H1 (cell line): ENCODE measurements at regions not wholly inside any gene's neighbourhood (a gene's known extent, or its start where the extent isn't known, plus 50 kb on each side); places are given as distances from the start of the nearest gene placed in this dataset.

Experiments
- CTCF ChIA-PET: fragments of 300-600 bp; sonication (Branson Sonifier 250); formaldehyde crosslinking; loops from one replicate; lab custom pipeline; 2021; ENCODE audit not compliant: partially characterized antibody; lab: Charles Lee
- POLR2A ChIA-PET: fragments of 300-600 bp; sonication (Branson Sonifier 250); formaldehyde crosslinking; loops from one replicate; lab custom pipeline; 2021; ENCODE audit warnings: inconsistent platforms; ENCODE audit not compliant: partially characterized antibody; lab: Charles Lee
- DNase-seq, 2 experiments: peaks; one replicate each; pipeline versions ENCODE4 v3.0.0 to v3.0.0-alpha.2; 2010 to 2022; ENCODE audit warnings: low spot score in 2 of 2, low read depth in 1 of 2, mixed read lengths in 1 of 2
- FAIRE-seq: peaks from 2 replicates; lab custom pipeline; 2011; peaks lifted over from hg19 to GRCh38; lab: Jason Lieb, UNC
- H2AFZ ChIP-seq: 2 replicates; pipeline ENCODE4 v1.8.1; 2012; ENCODE audit warnings: low read length, inconsistent platforms
- H2AK5ac ChIP-seq: 2 replicates; pipeline ENCODE4 v1.6.1; 2013; ENCODE audit warnings: low read depth, low read length
- H2BK120ac ChIP-seq: replicated peaks from 2 replicates; pipeline ENCODE3; 2013; ENCODE audit warnings: low read depth, low read length, inconsistent platforms
- H2BK12ac ChIP-seq: 2 replicates; pipeline ENCODE4 v1.6.1; 2013; ENCODE audit warnings: low read depth, low read length
- H2BK15ac ChIP-seq: 2 replicates; pipeline ENCODE4 v1.6.1; 2013; ENCODE audit warnings: low read length
- H2BK20ac ChIP-seq: 2 replicates; pipeline ENCODE4 v1.6.1; 2013; ENCODE audit warnings: low read length
- H2BK5ac ChIP-seq: 2 replicates; pipeline ENCODE4 v1.6.1; 2013; ENCODE audit warnings: low read depth, low read length
- H3K14ac ChIP-seq: 2 replicates; pipeline ENCODE4 v1.6.1; 2013; ENCODE audit warnings: inconsistent platforms; ENCODE audit not compliant: insufficient read length
- H3K18ac ChIP-seq: 2 replicates; pipeline ENCODE4 v1.6.1; 2013; ENCODE audit warnings: low read length; ENCODE audit errors: extremely low read depth
- H3K23ac ChIP-seq: 2 replicates; pipeline ENCODE4 v1.6.1; 2013; ENCODE audit warnings: inconsistent platforms; ENCODE audit not compliant: insufficient read length
- H3K23me2 ChIP-seq: 2 replicates; pipeline ENCODE4 v1.6.1; 2013; ENCODE audit warnings: low read depth, low read length
- H3K27ac ChIP-seq: 2 replicates; pipeline ENCODE4 v1.6.1; 2011; ENCODE audit warnings: low read depth, low read length, inconsistent platforms
- H3K27me3 ChIP-seq, 4 experiments: replicated peaks in 1 of 4; 1 replicate in 1 of 4; 2 replicates in 3 of 4; pipeline versions ENCODE4 v1.6.1 to v1.8.1; 2011 to 2013; ENCODE audit warnings: low read length in 3 of 4, mild to moderate bottlenecking in 3 of 4, inconsistent platforms in 2 of 4, mixed read lengths in 2 of 4, moderate library complexity in 1 of 4; ENCODE audit not compliant: control insufficient read depth in 3 of 4, insufficient read depth in 3 of 4; ENCODE audit errors: extremely low read depth in 1 of 4
- H3K36me3 ChIP-seq, 4 experiments: 2 replicates each; pipeline versions ENCODE4 v1.6.1 to v1.8.1; 2011 to 2013; ENCODE audit warnings: mild to moderate bottlenecking in 4 of 4, low read length in 3 of 4, moderate library complexity in 2 of 4, control low read depth in 1 of 4, inconsistent platforms in 1 of 4; ENCODE audit not compliant: insufficient read depth in 4 of 4, control insufficient read depth in 2 of 4
- H3K4ac ChIP-seq: replicated peaks from 2 replicates; pipeline ENCODE3; 2013; ENCODE audit warnings: low read length, low read depth, mixed read lengths, inconsistent platforms; ENCODE audit not compliant: insufficient read length
- H3K4me1 ChIP-seq, 4 experiments: replicated peaks in 1 of 4; 1 replicate in 1 of 4; 2 replicates in 3 of 4; pipeline versions ENCODE4 v1.6.1 to v1.8.1; 2011 to 2013; ENCODE audit warnings: low read length in 3 of 4, inconsistent platforms in 2 of 4, mixed read lengths in 1 of 4; ENCODE audit not compliant: insufficient read depth in 4 of 4, control insufficient read depth in 3 of 4
- H3K4me2 ChIP-seq, 2 experiments: 2 replicates each; pipeline versions ENCODE4 v1.6.1 to v1.8.1; 2011 to 2013; ENCODE audit warnings: low read depth in 2 of 2, low read length in 2 of 2, control low read depth in 1 of 2, inconsistent platforms in 1 of 2, mild to moderate bottlenecking in 1 of 2; ENCODE audit not compliant: insufficient read depth in 1 of 2
- H3K4me3 ChIP-seq, 4 experiments: fragments of 200-600, 300-600 bp in 1 of 4; sonication (generic), shearing (Covaris generic), sonication (Bioruptor Twin) in 1 of 4; 2 replicates each; pipeline versions ENCODE4 v1.5.1 to v1.8.1; 2011 to 2016; ENCODE audit warnings: low read length in 4 of 4, low read depth in 3 of 4, control low read depth in 2 of 4, inconsistent platforms in 2 of 4, mild to moderate bottlenecking in 2 of 4, mixed read lengths in 1 of 4, moderate library complexity in 1 of 4; ENCODE audit not compliant: insufficient read depth in 2 of 4; ENCODE audit errors: extremely low read depth in 1 of 4
- H3K56ac ChIP-seq: replicated peaks from 2 replicates; pipeline ENCODE3; 2013; ENCODE audit warnings: low read depth, mild to moderate bottlenecking, mixed read lengths, low read length, inconsistent platforms; ENCODE audit not compliant: insufficient read length
- H3K79me1 ChIP-seq: 2 replicates; pipeline ENCODE4 v1.6.1; 2013; ENCODE audit warnings: low read depth, low read length, control low read depth
- H3K79me2 ChIP-seq, 2 experiments: 2 replicates each; pipeline versions ENCODE4 v1.6.1 to v1.8.1; 2012 to 2013; ENCODE audit warnings: low read length in 2 of 2, mild to moderate bottlenecking in 2 of 2, inconsistent platforms in 1 of 2; ENCODE audit not compliant: insufficient read depth in 2 of 2, control insufficient read depth in 1 of 2
- H3K9ac ChIP-seq, 4 experiments: replicated peaks in 1 of 4; 1 replicate in 1 of 4; 2 replicates in 3 of 4; pipeline versions ENCODE4 v1.6.1 to v1.8.1; 2011 to 2013; ENCODE audit warnings: low read depth in 3 of 4, low read length in 3 of 4, control low read depth in 2 of 4, mild to moderate bottlenecking in 2 of 4, moderate library complexity in 2 of 4, inconsistent platforms in 1 of 4; ENCODE audit errors: extremely low read depth in 1 of 4
- H3K9me3 ChIP-seq, 2 experiments: 2 replicates each; pipeline versions ENCODE4 v1.6.1 to v1.8.1; 2012 to 2013; ENCODE audit warnings: mild to moderate bottlenecking in 2 of 2, moderate library complexity in 2 of 2, control low read depth in 1 of 2, inconsistent platforms in 1 of 2, low read depth in 1 of 2, low read length in 1 of 2, mixed read lengths in 1 of 2; ENCODE audit not compliant: insufficient read depth in 2 of 2
- H4K20me1 ChIP-seq, 2 experiments: replicated peaks in 1 of 2; 2 replicates each; pipeline versions ENCODE3 to v1.8.1; 2011 to 2013; ENCODE audit warnings: inconsistent platforms in 2 of 2, low read length in 2 of 2, mild to moderate bottlenecking in 1 of 2; ENCODE audit not compliant: insufficient read depth in 2 of 2, control insufficient read depth in 1 of 2
- H4K5ac ChIP-seq: 2 replicates; pipeline ENCODE4 v1.6.1; 2013; ENCODE audit warnings: low read length, low read depth, mixed read lengths, inconsistent platforms; ENCODE audit not compliant: insufficient read length
- H4K8ac ChIP-seq: 2 replicates; pipeline ENCODE4 v1.8.0; 2013; ENCODE audit warnings: mild to moderate bottlenecking, moderate library complexity, low read length, inconsistent platforms; ENCODE audit not compliant: insufficient read depth; ENCODE audit errors: extremely low read depth
- H4K91ac ChIP-seq: replicated peaks from 2 replicates; pipeline ENCODE3; 2013; ENCODE audit warnings: low read length, mixed read lengths, inconsistent platforms; ENCODE audit not compliant: insufficient read length
- CEBPB ChIP-seq: IDR thresholded peaks from 2 replicates; pipeline ENCODE4 v1.6.1; 2012; ENCODE audit warnings: low read depth, low read length
- FOSL1 ChIP-seq: IDR thresholded peaks from 2 replicates; pipeline ENCODE4 v1.6.1; 2011; ENCODE audit warnings: mild to moderate bottlenecking, low read depth, low read length, moderate library complexity; ENCODE audit not compliant: insufficient read depth
- JUN ChIP-seq: IDR thresholded peaks from 2 replicates; pipeline ENCODE4 v1.6.1; 2011; ENCODE audit warnings: low read depth, mild to moderate bottlenecking, improper control_type of control experiment, low read length
- KDM1A ChIP-seq: fragments of 200-600, 300-600 bp; sonication (generic); IDR thresholded peaks from 2 replicates; pipeline ENCODE4 v1.7.1; 2016; ENCODE audit warnings: mild to moderate bottlenecking, low read length, borderline replicate concordance
- KDM4A ChIP-seq: IDR thresholded peaks from one replicate; pipeline ENCODE4 v1.7.1; 2012; ENCODE audit warnings: low read depth, mild to moderate bottlenecking, moderate library complexity, low read length, inconsistent platforms; ENCODE audit not compliant: severe bottlenecking
- MAFK ChIP-seq: IDR thresholded peaks from 2 replicates; pipeline ENCODE4 v1.6.1; 2012; ENCODE audit warnings: low read depth, mild to moderate bottlenecking, improper control_type of control experiment, low read length
- POLR2AphosphoS5 ChIP-seq: IDR thresholded peaks from 2 replicates; pipeline ENCODE4 v1.6.1; 2011; ENCODE audit warnings: low read depth, low read length
- RFX5 ChIP-seq: IDR thresholded peaks from 2 replicates; pipeline ENCODE4 v1.6.1; 2011; ENCODE audit warnings: low read depth, low read length, improper control_type of control experiment, borderline replicate concordance
- RXRA ChIP-seq: IDR thresholded peaks from 2 replicates; pipeline ENCODE4 v1.6.1; 2011; ENCODE audit warnings: low read depth, mild to moderate bottlenecking, low read length, moderate library complexity; ENCODE audit not compliant: insufficient read depth
- SIRT6 ChIP-seq: IDR thresholded peaks from one replicate; pipeline ENCODE4 v1.7.1; 2012; ENCODE audit warnings: low read length, inconsistent platforms
- SP4 ChIP-seq: IDR thresholded peaks from 2 replicates; pipeline ENCODE4 v1.6.1; 2012; ENCODE audit warnings: low read length, inconsistent platforms
- TBP ChIP-seq: IDR thresholded peaks from 2 replicates; pipeline ENCODE4 v1.6.1; 2011; ENCODE audit warnings: low read depth, low read length, improper control_type of control experiment
- TCF12 ChIP-seq: IDR thresholded peaks from 2 replicates; pipeline ENCODE4 v1.6.1; 2011; ENCODE audit warnings: low read depth, mild to moderate bottlenecking, low read length
- ZNF274 ChIP-seq: IDR thresholded peaks from 2 replicates; pipeline ENCODE4 v1.7.0; 2012; ENCODE audit warnings: low read length, borderline replicate concordance; ENCODE audit errors: extremely low read depth
- WGBS, 2 experiments: shearing (Covaris generic) in 1 of 2; methylation state at CpG; one replicate each; pipeline versions ENCODE4 v1.1.6 to v1.1.7; 2013 to 2015; ENCODE audit warnings: low lambda C conversion rate in 2 of 2, mixed read lengths in 2 of 2, inconsistent platforms in 1 of 2, low coverage in 1 of 2, missing lambda C conversion rate in 1 of 2; ENCODE audit not compliant: insufficient replicate concordance in 2 of 2, insufficient coverage in 1 of 2, insufficient read length in 1 of 2; ENCODE audit errors: extremely low coverage in 1 of 2, missing lambda C conversion rate in 1 of 2; 5-methylcytosine and 5-hydroxymethylcytosine counted together

- Histone ChIP-seq H2BK20ac (no peak overlapping the region), H4K8ac (no peak overlapping the region), H2BK12ac (no peak overlapping the region), H2AFZ (no peak overlapping the region), H3K4me3 (no peak overlapping the region), H4K91ac (no peak overlapping the region), H3K79me1 (no peaks in the 10 kb centered on the region), H3K56ac (no peak overlapping the region), H3K4me1 (no peaks in the 10 kb centered on the region; a peak in 1 of 7 replicates), H4K20me1 (no peaks in the 10 kb centered on the region), H3K27ac (no peak overlapping the region), H3K14ac (no peak overlapping the region), H2BK5ac (no peak overlapping the region), H4K5ac (no peak overlapping the region), H3K36me3 (no peaks in the 10 kb centered on the region), H3K4me2 (no peak overlapping the region), H3K79me2 (no peaks in the 10 kb centered on the region), H3K27me3 (peaks cover 0 to 3% (median 0%) of the 10 kb centered on the region in 4 experiments; a peak in 1 of 7 replicates), H3K23ac (no peak overlapping the region), H3K18ac (no peak overlapping the region), H2BK120ac (no peak overlapping the region), H3K9me3 (no peaks in the 10 kb centered on the region), H3K4ac (no peak overlapping the region), H2AK5ac (no peak overlapping the region), H3K9ac (no peak overlapping the region), H2BK15ac (no peak overlapping the region), H3K23me2 (no peaks in the 10 kb centered on the region)
- DNase-seq (no peak), FAIRE-seq (no peak)
- 89% methylated on average over 7 of the region's 7 CpGs; no CpG with 5 or more reads in 1 of the 2 experiments for WGBS, 2 experiments
- ChIA-PET CTCF (interaction anchor here (0.9 to 1.5 kb wide), 3 partner anchors 8 to 39 kb away, joined by 3 read pairs; no protein-coding TSS in a partner anchor), POLR2A (no interaction called here)
- TF ChIP-seq RXRA (no peak), RFX5 (no peak), JUN (no peak), SP4 (no peak), MAFK (no peak), KDM1A (no peak), TCF12 (no peak), CEBPB (no peak), TBP (no peak), FOSL1 (no peak), ZNF274 (no peak), POLR2AphosphoS5 (no peak), KDM4A (no peak), SIRT6 (no peak)
Observed at GRCh38 chr9:97788763-97789663, 64.0 kb upstream of the FOXE1 start.
